NB4 (cell line): ENCODE measurements at regions not wholly inside any gene's neighbourhood (a gene's known extent, or its start where the extent isn't known, plus 50 kb on each side); places are given as distances from the start of the nearest gene placed in this dataset.

ENCODE experiments used
- CTCF ChIP-seq: IDR thresholded peaks from one replicate; pipeline ENCODE4 v1.5.1; 2012; ENCODE audit warnings: low read depth, low read length
- POLR2A ChIP-seq: IDR thresholded peaks from 2 replicates; pipeline ENCODE4 v1.6.1; 2011; ENCODE audit warnings: mild to moderate bottlenecking; ENCODE audit not compliant: insufficient read length; ENCODE audit errors: extremely low read depth
- TF ChIP-seq, protein P1 (sequence below): IDR thresholded peaks from 2 replicates; pipeline ENCODE4 v1.6.1; 2011; ENCODE audit warnings: low read depth, low read length

DNA sequence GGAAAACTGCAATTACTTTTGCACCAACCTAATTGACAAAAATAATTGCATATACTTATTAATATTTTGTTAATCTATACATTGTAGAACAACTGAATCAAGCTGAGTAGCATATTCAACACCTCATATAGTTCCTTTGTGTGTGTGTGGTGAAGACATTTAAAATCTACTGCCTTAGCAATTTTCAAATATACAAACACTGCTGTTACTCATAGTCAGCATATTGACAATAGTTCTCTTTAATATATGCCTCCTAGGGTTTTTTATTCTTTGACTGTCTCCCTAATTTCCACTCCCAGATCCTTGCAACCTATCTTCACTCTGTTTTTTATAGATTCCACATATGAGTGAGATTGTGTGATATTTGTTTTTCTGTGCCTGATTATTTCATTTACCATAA is 426.8 kb downstream of the PPARGC1A start:
- TF ChIP-seq CTCF: no peak
- TF ChIP-seq POLR2A: no peak
- TF ChIP-seq, protein P1, sequence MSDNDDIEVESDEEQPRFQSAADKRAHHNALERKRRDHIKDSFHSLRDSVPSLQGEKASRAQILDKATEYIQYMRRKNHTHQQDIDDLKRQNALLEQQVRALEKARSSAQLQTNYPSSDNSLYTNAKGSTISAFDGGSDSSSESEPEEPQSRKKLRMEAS: no peak
